Stomach (tissue), 4 donors: ENCODE measurements at regions not wholly inside any gene's neighbourhood (a gene's known extent, or its start where the extent isn't known, plus 50 kb on each side); places are given as distances from the start of the nearest gene placed in this dataset.

Experiments used
- CTCF ChIP-seq, 7 experiments: fragments of 450-650 bp in 4 of 7; fragments of 200-600 bp in 3 of 7; sonication (generic) in 3 of 7; IDR thresholded peaks; one replicate each; pipeline ENCODE4 v1.5.1; 2016 to 2019; ENCODE audit warnings: antibody characterized with exemption in 7 of 7, control low read depth in 2 of 7, mild to moderate bottlenecking in 1 of 7
- EP300 ChIP-seq: sonication (generic); formaldehyde crosslinking; IDR thresholded peaks from one replicate; pipeline ENCODE4 v1.6.1; 2017; ENCODE audit warnings: antibody characterized with exemption

- TF ChIP-seq CTCF (IDR thresholded peaks at IDR 0.05) (no peak), EP300 (no peak)
Measured at GRCh38 chr4:123255971-123256370, 140.6 kb upstream of the SPRY1 start.
